Fibroblast of villous mesenchyme (primary cell): ENCODE measurements at regions not wholly inside any gene's neighbourhood (a gene's known extent, or its start where the extent isn't known, plus 50 kb on each side); places are given as distances from the start of the nearest gene placed in this dataset.

Experiments
- DNase-seq: peaks from one replicate; pipeline ENCODE4 v3.0.0-alpha.2; 2010; ENCODE audit warnings: low read depth
- H3K4me3 ChIP-seq: 2 replicates; pipeline ENCODE4 v1.5.1; 2011; ENCODE audit warnings: low read depth, mild to moderate bottlenecking, low read length
- CTCF ChIP-seq: IDR thresholded peaks from 2 replicates; pipeline ENCODE4 v1.5.1; 2012; ENCODE audit warnings: low read depth, mild to moderate bottlenecking, low read length; ENCODE audit not compliant: insufficient read depth

GRCh38 chr14:85241022-85241855, 288.7 kb upstream of the FLRT2 start:
- no peak overlapping the region for H3K4me3 ChIP-seq
- DNase-seq = peak; percentile 33
- no peak for TF ChIP-seq CTCF

GRCh38 chr14:85242666-85243065, 287.3 kb upstream of the FLRT2 start:
- TF ChIP-seq CTCF = no peak
- no peak for DNase-seq
- no peak overlapping the region for H3K4me3 ChIP-seq

- TF ChIP-seq CTCF = no peak
- H3K4me3 ChIP-seq = no peak overlapping the region
- DNase-seq = no peak
These were observed 286.6 kb upstream of the FLRT2 start for GRCh38 chr14:85243321-85243720.

- H3K4me3 ChIP-seq = no peak overlapping the region
- TF ChIP-seq CTCF = no peak
- DNase-seq = no peak
These were observed 282.9 kb upstream of the FLRT2 start for GRCh38 chr14:85247071-85247470.

GRCh38 chr14:85248881-85249635, 280.9 kb upstream of the FLRT2 start:
- peak; percentile 47 for DNase-seq
- no peak for TF ChIP-seq CTCF
- H3K4me3 ChIP-seq = no peak overlapping the region

- no peak for TF ChIP-seq CTCF
- no peak overlapping the region for H3K4me3 ChIP-seq
- DNase-seq = no peak
These were observed 279.3 kb upstream of the FLRT2 start for GRCh38 chr14:85250414-85251189.
